K562 (cell line): ENCODE measurements at regions not wholly inside any gene's neighbourhood (a gene's known extent, or its start where the extent isn't known, plus 50 kb on each side); places are given as distances from the start of the nearest gene placed in this dataset.

Source experiments
- ATAC-seq: fragments of 200-7000 bp; cut with Tn5 transposase; 3 replicates; pipeline ENCODE4 v1.9.1; 2020; ENCODE audit warnings: moderate library complexity
- BruUV-seq: library from RNA; stranded (reverse); fragments of 400-500 nt; replicated peaks from 2 replicates; lab custom pipeline; 2021; lab: Mats Ljungman, UMichigan
- CTCF ChIA-PET: fragments of 300-600 bp; formaldehyde crosslinking; extraction: SDS; loops from one replicate; lab custom pipeline; 2021; ENCODE audit warnings: low intra/inter-chr PET ratio; lab: Yijun Ruan, JAX
- POLR2A ChIA-PET: fragments of 300-600, 350-650 bp; sonication (Branson Sonifier 250); formaldehyde crosslinking; extraction: SDS; loops from one replicate; lab custom pipeline; 2021; ENCODE audit warnings: antibody characterized with exemption, inconsistent platforms; lab: Yijun Ruan, JAX
- DNase-seq, 4 experiments: peaks; one replicate each; pipeline versions ENCODE4 v3.0.0 to v3.0.0-alpha.2; 2011 to 2018; ENCODE audit warnings: low spot score in 3 of 4, mixed read lengths in 3 of 4; ENCODE audit errors: extremely low read depth in 1 of 4
- FAIRE-seq: peaks from 2 replicates; lab custom pipeline; 2011; peaks lifted over from hg19 to GRCh38; lab: Jason Lieb, UNC
- H2AFZ ChIP-seq: 2 replicates; pipeline ENCODE4 v1.6.0; 2011; ENCODE audit warnings: low read depth, low read length, control low read depth, inconsistent platforms
- H3K27ac ChIP-seq: fragments of 200-600 bp; 3 replicates; pipeline ENCODE4 v1.8.0; 2011; ENCODE audit warnings: low read depth, mild to moderate bottlenecking, control low read depth, inconsistent platforms, low read length, moderate library complexity, mixed read lengths; ENCODE audit errors: extremely low read depth
- H3K27me3 ChIP-seq, 2 experiments: fragments of 300-600 bp in 1 of 2; 2 replicates in 1 of 2; 3 replicates in 1 of 2; pipeline versions ENCODE4 v1.6.0 to v1.8.0; 2011; ENCODE audit warnings: inconsistent platforms in 2 of 2, low read length in 2 of 2, mild to moderate bottlenecking in 1 of 2, mixed read lengths in 1 of 2, moderate library complexity in 1 of 2; ENCODE audit not compliant: control insufficient read depth in 2 of 2, insufficient read depth in 2 of 2
- H3K36me3 ChIP-seq: fragments of 300-600 bp; 3 replicates; pipeline ENCODE4 v1.8.0; 2011; ENCODE audit warnings: mild to moderate bottlenecking, low read length, inconsistent platforms; ENCODE audit not compliant: control insufficient read depth, insufficient read depth
- H3K4me1 ChIP-seq, 2 experiments: fragments of 200-600 bp in 1 of 2; replicated peaks in 1 of 2; 2 replicates in 1 of 2; 3 replicates in 1 of 2; pipeline versions ENCODE4 v1.5.1 to v1.8.0; 2011; ENCODE audit warnings: inconsistent platforms in 2 of 2, low read length in 2 of 2, mild to moderate bottlenecking in 1 of 2, mixed read lengths in 1 of 2, moderate library complexity in 1 of 2; ENCODE audit not compliant: control insufficient read depth in 2 of 2, insufficient read depth in 2 of 2
- H3K4me2 ChIP-seq: 2 replicates; pipeline ENCODE4 v1.6.1; 2011; ENCODE audit warnings: low read length, control low read depth, inconsistent platforms, mixed read lengths; ENCODE audit not compliant: insufficient read depth
- H3K4me3 ChIP-seq: fragments of 200-600 bp; sonication (generic), shearing (Covaris generic); 2 replicates; pipeline ENCODE4 v1.5.1; 2016; ENCODE audit warnings: control low read depth, inconsistent platforms
- H3K79me2 ChIP-seq: fragments of 200-600 bp; 3 replicates; pipeline ENCODE4 v1.8.0; 2011; ENCODE audit warnings: low read length, inconsistent platforms; ENCODE audit not compliant: control insufficient read depth, insufficient read depth
- H3K9ac ChIP-seq, 2 experiments: 2 replicates each; pipeline versions ENCODE4 v1.6.0 to v1.6.1; 2011; ENCODE audit warnings: low read depth in 2 of 2, low read length in 2 of 2, control low read depth in 1 of 2, inconsistent platforms in 1 of 2, mild to moderate bottlenecking in 1 of 2, mixed read lengths in 1 of 2; ENCODE audit not compliant: insufficient read depth in 1 of 2
- H3K9me1 ChIP-seq: one replicate; pipeline ENCODE4 v1.6.0; 2011; ENCODE audit warnings: inconsistent platforms, mild to moderate bottlenecking, low read length, moderate library complexity; ENCODE audit not compliant: control insufficient read depth, insufficient read depth
- H3K9me3 ChIP-seq: replicated peaks from 2 replicates; pipeline ENCODE4 v1.5.1; 2011; ENCODE audit warnings: low read depth, low read length, inconsistent platforms; ENCODE audit not compliant: control insufficient read depth, insufficient read depth
- H4K20me1 ChIP-seq: replicated peaks from 2 replicates; pipeline ENCODE4 v1.6.1; 2011; ENCODE audit warnings: low read length, inconsistent platforms, mixed read lengths; ENCODE audit not compliant: control insufficient read depth, insufficient read depth
- CGGBP1 ChIP-seq: fragments of 250-450 bp; sonication (Bioruptor Pico); IDR thresholded peaks from 2 replicates; pipeline ENCODE4 v1.9.0; 2021; ENCODE audit warnings: mild to moderate bottlenecking
- CSDE1 ChIP-seq, 2 experiments: fragments of 450-650 bp; IDR thresholded peaks; 2 replicates each; pipeline ENCODE4 v1.6.1; 2016; ENCODE audit warnings: mild to moderate bottlenecking in 1 of 2
- DMBX1 ChIP-seq: fragments of 250-450 bp; sonication (Bioruptor Pico); IDR thresholded peaks from 2 replicates; pipeline ENCODE4 v1.8.0; 2022; ENCODE audit warnings: inconsistent platforms, mild to moderate bottlenecking, moderate library complexity, borderline replicate concordance
- FOS ChIP-seq: IDR thresholded peaks from 3 replicates; pipeline ENCODE4 v1.6.1; 2011; ENCODE audit not compliant: insufficient read length; ENCODE audit errors: extremely low read depth
- GATAD2A ChIP-seq: fragments of 450-650 bp; IDR thresholded peaks from 2 replicates; pipeline ENCODE4 v1.6.1; 2017
- LCOR ChIP-seq: sonication (generic); formaldehyde crosslinking; IDR thresholded peaks from 2 replicates; pipeline ENCODE4 v1.8.0; 2022; ENCODE audit warnings: mild to moderate bottlenecking, missing genetic modification reagents
- NR2C2 ChIP-seq, 2 experiments: fragments of 200-800 bp in 1 of 2; sonication (Bioruptor generic) in 1 of 2; sonication (generic) in 1 of 2; formaldehyde crosslinking in 1 of 2; IDR thresholded peaks; 2 replicates each; pipeline versions ENCODE4 v1.6.1 to v1.8.0; 2016 to 2022; ENCODE audit warnings: mild to moderate bottlenecking in 1 of 2, missing compliant biosample characterization in 1 of 2, missing genetic modification characterization in 1 of 2, missing genetic modification reagents in 1 of 2
- PHB2 ChIP-seq: fragments of 450-650 bp; IDR thresholded peaks from 2 replicates; pipeline ENCODE4 v1.6.1; 2017; ENCODE audit warnings: low read depth
- ZKSCAN8 ChIP-seq: fragments of 200-800 bp; sonication (Bioruptor generic); IDR thresholded peaks from 2 replicates; pipeline ENCODE4 v1.6.1; 2016; ENCODE audit warnings: missing genetic modification characterization, missing compliant biosample characterization
- WGBS: fragments of 100-300 bp; shearing (Covaris generic); methylation state at CpG from one replicate; pipeline ENCODE4 v1.1.6; 2016; ENCODE audit warnings: low coverage, mixed read lengths; ENCODE audit not compliant: insufficient coverage; ENCODE audit errors: missing lambda C conversion rate; 5-methylcytosine and 5-hydroxymethylcytosine counted together
- in situ Hi-C: fragments of 300-500 bp; cut with MboI; formaldehyde crosslinking; loops from 4 replicates; pipeline ENCODE4 v1.15.0; 2018; ENCODE audit warnings: inconsistent platforms, mixed read lengths
- intact Hi-C: fragments of 100-400 bp; cut with micrococcal nuclease; formaldehyde crosslinking; loops from 2 replicates; pipeline ENCODE4 v1.14.2; 2022
- TF ChIP-seq, protein P1 (sequence below), 2 experiments: IDR thresholded peaks in 1 of 2; conservative IDR thresholded peaks in 1 of 2; 2 replicates each; pipeline ENCODE4 v1.6.1; 2016; ENCODE audit warnings: low read depth in 2 of 2, mild to moderate bottlenecking in 1 of 2, missing compliant biosample characterization in 1 of 2, missing genetic modification characterization in 1 of 2, moderate library complexity in 1 of 2

DNA sequence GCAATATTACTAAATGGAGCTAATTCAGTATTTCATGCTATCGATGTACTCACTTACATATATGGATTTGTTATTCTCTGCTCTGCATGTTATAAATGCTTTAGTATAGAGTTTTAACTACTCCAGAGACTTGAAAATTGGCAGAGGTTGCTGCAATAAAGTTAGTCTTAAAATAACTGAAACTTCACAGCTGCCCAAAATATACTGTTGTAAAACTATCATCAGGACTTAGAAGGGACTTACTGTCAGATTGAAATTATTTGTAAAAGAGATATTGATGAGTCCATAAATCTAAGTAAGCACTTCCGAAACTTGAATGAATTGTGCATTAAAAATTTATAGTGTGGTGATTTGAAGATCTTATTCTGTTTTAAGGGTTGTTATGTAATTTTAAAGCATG, 1178.2 kb upstream of the PCDH20 start:
- H3K4me1 ChIP-seq, result no peaks in the 10 kb centered on the region
- H2AFZ ChIP-seq, result no peak overlapping the region
- in situ Hi-C loops (no loop called here), intact Hi-C loops (no loop called here)
- POLR2A ChIA-PET, result no interaction called here
- FAIRE-seq (no peak), ATAC-seq (no peak), DNase-seq (no peak)
- H3K27ac ChIP-seq, result no peak overlapping the region
- no peaks in the 10 kb centered on the region for H3K9me3 ChIP-seq
- H3K4me3 ChIP-seq, result no peak overlapping the region
- no peaks in the 10 kb centered on the region for H3K36me3 ChIP-seq
- CTCF ChIA-PET, result no interaction called here
- no peaks in the 10 kb centered on the region for H4K20me1 ChIP-seq
- H3K4me2 ChIP-seq, result no peak overlapping the region
- WGBS, result 0% methylated on average over 2 of the region's 2 CpGs
- no TSS peak for BruUV-seq
- no peak overlapping the region for H3K9ac ChIP-seq
- no peaks in the 10 kb centered on the region for H3K9me1 ChIP-seq
- no peaks in the 10 kb centered on the region for H3K27me3 ChIP-seq
- H3K79me2 ChIP-seq, result no peaks in the 10 kb centered on the region
- no peak for TF ChIP-seq NR2C2 (CRISPR knock-in tag; IDR thresholded peaks at IDR 0.05)
- TF ChIP-seq NR2C2 (tag; IDR thresholded peaks at IDR 0.05), result no peak
- TF ChIP-seq DMBX1 (CRISPR knock-in tag), result no peak
- TF ChIP-seq, all 486 proteins: peak for 0

DNA sequence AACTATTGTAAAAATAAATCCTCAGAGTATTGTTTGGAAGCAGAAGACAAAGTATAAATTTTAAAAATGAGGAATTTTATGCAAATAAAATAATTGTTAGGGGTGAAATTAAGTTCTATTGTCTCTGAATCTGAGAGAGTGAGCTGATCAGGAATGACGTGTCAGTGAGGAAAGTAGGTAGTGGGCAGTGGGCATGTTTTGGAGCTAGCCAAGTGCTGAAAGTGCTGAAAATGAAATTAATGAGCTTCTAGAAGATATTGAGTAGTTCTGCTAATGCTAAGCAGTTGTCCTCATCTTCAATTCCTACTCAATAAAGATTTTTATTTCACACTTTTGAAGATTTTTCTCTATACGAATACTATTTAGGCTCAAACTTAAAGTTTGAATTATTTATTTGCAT, 1167.8 kb upstream of the PCDH20 start:
- Histone ChIP-seq H3K4me2 (no peak overlapping the region), H4K20me1 (no peaks in the 10 kb centered on the region), H3K79me2 (no peaks in the 10 kb centered on the region), H3K9me1 (no peaks in the 10 kb centered on the region), H3K9ac (no peak overlapping the region)
- no peak for FAIRE-seq
- CTCF ChIA-PET, result no interaction called here
- POLR2A ChIA-PET, result no interaction called here
- in situ Hi-C loops, result no loop called here
- TF ChIP-seq CSDE1 (IDR thresholded peaks at IDR 0.05) (no peak), FOS (no peak), GATAD2A (no peak), ZKSCAN8 (CRISPR knock-in tag) (no peak), PHB2 (no peak), CGGBP1 (CRISPR knock-in tag) (no peak), LCOR (CRISPR knock-in tag) (no peak)
- TF ChIP-seq, protein P1, sequence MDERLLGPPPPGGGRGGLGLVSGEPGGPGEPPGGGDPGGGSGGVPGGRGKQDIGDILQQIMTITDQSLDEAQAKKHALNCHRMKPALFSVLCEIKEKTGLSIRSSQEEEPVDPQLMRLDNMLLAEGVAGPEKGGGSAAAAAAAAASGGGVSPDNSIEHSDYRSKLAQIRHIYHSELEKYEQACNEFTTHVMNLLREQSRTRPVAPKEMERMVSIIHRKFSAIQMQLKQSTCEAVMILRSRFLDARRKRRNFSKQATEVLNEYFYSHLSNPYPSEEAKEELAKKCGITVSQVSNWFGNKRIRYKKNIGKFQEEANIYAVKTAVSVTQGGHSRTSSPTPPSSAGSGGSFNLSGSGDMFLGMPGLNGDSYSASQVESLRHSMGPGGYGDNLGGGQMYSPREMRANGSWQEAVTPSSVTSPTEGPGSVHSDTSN (CRISPR knock-in tag; IDR thresholded peaks at IDR 0.05; ENCODE audit: low read depth), result no peak
- TF ChIP-seq, protein P1 (tag; conservative IDR thresholded peaks at IDR 0.05; ENCODE audit: low read depth), result no peak
- TF ChIP-seq, all 486 proteins: peak for 0
- no peak overlapping the region for H2AFZ ChIP-seq
- H3K36me3 ChIP-seq, result no peaks in the 10 kb centered on the region
- H3K9me3 ChIP-seq, result no peaks in the 10 kb centered on the region
- no peaks in the 10 kb centered on the region for H3K4me1 ChIP-seq
- WGBS, result 0% methylated on average over 2 of the region's 2 CpGs
- no peak for DNase-seq
- no peaks in the 10 kb centered on the region for H3K27me3 ChIP-seq
- BruUV-seq, result no TSS peak
- no peak for ATAC-seq
- intact Hi-C loops, result no loop called here
- no peak overlapping the region for H3K27ac ChIP-seq
- no peak overlapping the region for H3K4me3 ChIP-seq
